Ascending aorta (tissue), 2 donors: ENCODE measurements at regions not wholly inside any gene's neighbourhood (a gene's known extent, or its start where the extent isn't known, plus 50 kb on each side); places are given as distances from the start of the nearest gene placed in this dataset.
A peak's percentile ranks its signal among the peaks of the same experiment; 100 is the strongest.
"Not testable (repeated sequence)": the region's sequence is repeated elsewhere in the genome, so short reads cannot be mapped to it uniquely, and the experiment has no call there.

ENCODE experiments used
- DNase-seq, 2 donors: peaks; one replicate each; pipeline ENCODE4 v3.0.0-alpha.2; 2019; ENCODE audit warnings: low spot score in 2 of 2
- H3K27ac ChIP-seq, 2 donors: fragments of 200-600 bp; sonication (generic); one replicate each; pipeline ENCODE4 v1.5.1; 2016 to 2017; ENCODE audit warnings: mild to moderate bottlenecking in 1 of 2
- H3K27me3 ChIP-seq: fragments of 200-600 bp; sonication (generic); one replicate; pipeline ENCODE4 v1.5.1; 2017
- H3K36me3 ChIP-seq, 2 donors: fragments of 200-600 bp; sonication (generic); one replicate each; pipeline ENCODE4 v1.5.1; 2016
- H3K4me1 ChIP-seq, 2 donors: fragments of 200-600 bp; sonication (generic); one replicate each; pipeline ENCODE4 v1.5.1; 2016 to 2017; ENCODE audit warnings: mild to moderate bottlenecking in 1 of 2
- H3K4me3 ChIP-seq, 2 donors: fragments of 200-600 bp; sonication (generic); one replicate each; pipeline ENCODE4 v1.5.1; 2016 to 2017; ENCODE audit warnings: mild to moderate bottlenecking in 1 of 2
- H3K9me3 ChIP-seq, 2 donors: fragments of 200-600 bp; sonication (generic); one replicate each; pipeline ENCODE4 v1.5.1; 2016
- CTCF ChIP-seq, 3 experiments: fragments of 200-600 bp in 2 of 3; fragments of 450-650 bp in 1 of 3; sonication (generic) in 2 of 3; IDR thresholded peaks; one replicate each; pipeline ENCODE4 v1.5.1; 2016 to 2019; ENCODE audit warnings: antibody characterized with exemption in 3 of 3, mild to moderate bottlenecking in 1 of 3, moderate library complexity in 1 of 3
- intact Hi-C: fragments of 100-400 bp; cut with DNase I; formaldehyde crosslinking; loops from one replicate; pipeline ENCODE4 v1.15.1; 2023

- no peak for DNase-seq
- intact Hi-C loops = no loop called here
- TF ChIP-seq CTCF (IDR thresholded peaks at IDR 0.05) = no peak
Observed at GRCh38 chr5:20974426-20974825, 986.4 kb upstream of the CDH18 start.

GRCh38 chr5:20972419-20972925, 984.5 kb upstream of the CDH18 start:
- intact Hi-C loops = no loop called here
- Histone ChIP-seq H3K4me3 (peak overlapping the region in 1 of 2 donors; percentile 32), H3K9me3 (no peaks in the 10 kb centered on the region), H3K4me1 (no peaks in the 10 kb centered on the region), H3K36me3 (no peaks in the 10 kb centered on the region), H3K27me3 (no peaks in the 10 kb centered on the region), H3K27ac (no peak overlapping the region)
- TF ChIP-seq CTCF (IDR thresholded peaks at IDR 0.05) = no peak
- DNase-seq = no peak

More at GRCh38 chr5:20974426-20974825, 986.4 kb upstream of the CDH18 start:
- Histone ChIP-seq H3K4me1 (no peaks in the 10 kb centered on the region), H3K27me3 (no peaks in the 10 kb centered on the region), H3K27ac (no peak overlapping the region), H3K9me3 (no peaks in the 10 kb centered on the region), H3K4me3 (no peak overlapping the region), H3K36me3 (no peaks in the 10 kb centered on the region)

- no peak for DNase-seq
- no peak for TF ChIP-seq CTCF (IDR thresholded peaks at IDR 0.05)
- Histone ChIP-seq H3K4me1 (no peaks in the 10 kb centered on the region), H3K36me3 (no peaks in the 10 kb centered on the region), H3K4me3 (no peak overlapping the region), H3K9me3 (no peaks in the 10 kb centered on the region), H3K27me3 (no peaks in the 10 kb centered on the region), H3K27ac (no peak overlapping the region)
- intact Hi-C loops = no loop called here
Observed at GRCh38 chr5:20959347-20959746, 971.3 kb upstream of the CDH18 start.

DNA sequence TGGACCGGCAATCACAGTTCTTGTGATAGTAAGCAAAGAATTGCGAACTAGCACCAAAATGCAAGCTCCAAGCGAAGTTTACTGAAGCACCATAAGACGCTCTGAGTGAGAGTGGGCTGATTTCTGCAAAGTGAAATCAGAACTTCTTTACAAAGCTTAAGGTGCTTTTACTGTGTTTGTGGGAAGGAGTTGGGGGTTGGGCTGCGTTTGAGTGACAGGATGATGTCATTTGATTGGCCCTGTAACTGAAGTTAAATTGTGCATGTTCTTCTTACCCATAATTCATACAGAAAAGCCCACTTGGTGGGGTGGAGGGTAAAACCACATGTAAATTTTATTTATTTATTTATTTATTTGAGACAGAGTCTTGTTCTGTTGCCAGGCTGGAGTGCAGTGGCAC, 970.6 kb upstream of the CDH18 start:
- Histone ChIP-seq H3K4me3 (no peak overlapping the region), H3K27ac (no peak overlapping the region), H3K4me1 (no peaks in the 10 kb centered on the region), H3K27me3 (no peaks in the 10 kb centered on the region), H3K36me3 (no peaks in the 10 kb centered on the region), H3K9me3 (no peaks in the 10 kb centered on the region)
- intact Hi-C loops = no loop called here
- TF ChIP-seq CTCF (IDR thresholded peaks at IDR 0.05) = no peak
- DNase-seq = no peak

GRCh38 chr5:20956134-20956533, 968.1 kb upstream of the CDH18 start:
- H3K4me3 ChIP-seq = no peak overlapping the region
- H3K27ac ChIP-seq = no peak overlapping the region
- H3K27me3 ChIP-seq = no peaks in the 10 kb centered on the region
- H3K9me3 ChIP-seq = no peaks in the 10 kb centered on the region
- intact Hi-C loops = no loop called here
- TF ChIP-seq CTCF (IDR thresholded peaks at IDR 0.05) = no peak
- DNase-seq = no peak
- no peaks in the 10 kb centered on the region for H3K4me1 ChIP-seq
- H3K36me3 ChIP-seq = no peaks in the 10 kb centered on the region

DNA sequence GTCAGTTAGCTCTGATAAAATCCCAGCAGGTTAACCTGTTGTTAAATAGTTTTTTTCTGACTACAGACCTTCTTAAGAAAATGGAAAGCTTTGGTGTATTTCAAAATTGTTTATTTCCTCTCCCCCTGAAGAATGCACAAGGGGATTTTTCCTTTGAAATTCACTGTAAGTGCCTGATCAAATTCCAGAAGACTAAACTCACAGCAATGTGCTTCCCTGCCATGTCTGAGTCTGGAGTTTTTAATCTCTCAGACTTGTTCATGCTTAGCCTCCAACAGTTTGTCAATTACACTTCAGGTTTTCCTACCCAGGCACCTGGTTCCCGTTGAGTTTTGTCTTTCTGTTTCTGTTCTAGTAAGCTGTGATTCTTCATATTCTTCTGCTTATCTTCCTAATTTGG, 961.6 kb upstream of the CDH18 start:
- DNase-seq = no peak
- intact Hi-C loops = no loop called here
- no peaks in the 10 kb centered on the region for H3K9me3 ChIP-seq
- H3K27ac ChIP-seq = no peak overlapping the region
- TF ChIP-seq CTCF (IDR thresholded peaks at IDR 0.05) = no peak
- H3K27me3 ChIP-seq = no peaks in the 10 kb centered on the region
- no peaks in the 10 kb centered on the region for H3K36me3 ChIP-seq
- no peak overlapping the region for H3K4me3 ChIP-seq
- H3K4me1 ChIP-seq = no peaks in the 10 kb centered on the region

GRCh38 chr5:20943183-20943971, 955.4 kb upstream of the CDH18 start:
- DNase-seq, H3K27ac ChIP-seq, H3K4me1 ChIP-seq, H3K36me3 ChIP-seq, intact Hi-C loops, H3K4me3 ChIP-seq, H3K9me3 ChIP-seq, H3K27me3 ChIP-seq: not testable (repeated sequence)

GRCh38 chr5:20942603-20943002, 954.6 kb upstream of the CDH18 start:
- H3K4me3 ChIP-seq, H3K27me3 ChIP-seq, intact Hi-C loops, H3K4me1 ChIP-seq, H3K27ac ChIP-seq, H3K9me3 ChIP-seq, DNase-seq, H3K36me3 ChIP-seq: not testable (repeated sequence)
